ENCODE measurements at regions not wholly inside any gene's neighbourhood (a gene's known extent, or its start where the extent isn't known, plus 50 kb on each side); places are given as distances from the start of the nearest gene placed in this dataset.

DNA sequence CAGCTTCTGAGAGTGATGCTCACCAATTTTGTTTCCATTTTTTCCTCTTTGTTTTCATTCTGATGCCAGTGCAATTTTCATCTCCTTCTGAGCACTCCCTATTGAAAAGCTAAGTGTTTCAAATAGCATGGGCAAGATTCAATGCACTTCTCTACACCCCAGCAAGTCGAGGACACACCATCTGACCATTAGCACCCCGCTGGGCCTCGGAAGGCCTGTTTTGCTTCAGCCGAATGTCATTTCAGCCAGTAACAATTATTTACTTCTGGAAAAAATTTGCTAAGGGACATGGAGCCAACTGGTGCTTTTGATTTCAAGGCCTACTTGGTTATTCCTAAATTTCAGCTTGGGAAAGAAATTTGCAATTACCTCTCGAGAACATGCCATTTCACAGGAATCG lies 392.4 kb downstream of the RNF144A start:
- Histone ChIP-seq H3K27me3 (ENCODE audit: control insufficient read depth in 2 of 2, insufficient read depth in 2 of 2, low read length in 2 of 2) (no peaks in the 10 kb centered on the region), H3K4me3 (no peak overlapping the region), H3K4me1 (replicated peaks in 1 of 2; ENCODE audit: control insufficient read depth in 2 of 2, insufficient read depth in 2 of 2, low read length in 2 of 2) (no peaks in the 10 kb centered on the region), H3K9ac (ENCODE audit: insufficient read depth in 1 of 2, low read depth in 2 of 2, low read length in 2 of 2) (no peak overlapping the region), H4K20me1 (replicated peaks; ENCODE audit: control insufficient read depth, insufficient read depth, low read length) (no peaks in the 10 kb centered on the region), H3K36me3 (ENCODE audit: control insufficient read depth, insufficient read depth, low read length) (no peaks in the 10 kb centered on the region), H3K79me2 (ENCODE audit: control insufficient read depth, insufficient read depth, low read length) (no peaks in the 10 kb centered on the region), H3K9me1 (ENCODE audit: control insufficient read depth, insufficient read depth, low read length) (no peaks in the 10 kb centered on the region), H3K9me3 (replicated peaks; ENCODE audit: control insufficient read depth, insufficient read depth, low read depth, low read length) (no peaks in the 10 kb centered on the region), H3K4me2 (ENCODE audit: insufficient read depth, low read length) (no peak overlapping the region), H3K27ac (ENCODE audit: extremely low read depth, low read depth, low read length) (no peak overlapping the region), H2AFZ (ENCODE audit: low read depth, low read length) (no peak overlapping the region)
- BruUV-seq (replicated peaks), result no TSS peak
- in situ Hi-C loops (cut with MboI), result no loop called here
- DNase-seq (ENCODE audit: extremely low read depth in 1 of 4, low spot score in 3 of 4) (no peak), ATAC-seq (no peak), FAIRE-seq (no peak)
- ChIA-PET CTCF (ENCODE audit: low intra/inter-chr PET ratio) (no interaction called here), POLR2A (no interaction called here)
- intact Hi-C loops (cut with micrococcal nuclease), result no loop called here
- TF ChIP-seq BACH1 (tag; IDR thresholded peaks at IDR 0.05), result no peak
- no peak for TF ChIP-seq PCBP2 (IDR thresholded peaks at IDR 0.05; ENCODE audit: low read depth, low read length, poor library complexity, severe bottlenecking)
- WGBS (ENCODE audit: insufficient coverage, low coverage, missing lambda C conversion rate), result 3% methylated on average over 6 of the region's 6 CpGs

DNA sequence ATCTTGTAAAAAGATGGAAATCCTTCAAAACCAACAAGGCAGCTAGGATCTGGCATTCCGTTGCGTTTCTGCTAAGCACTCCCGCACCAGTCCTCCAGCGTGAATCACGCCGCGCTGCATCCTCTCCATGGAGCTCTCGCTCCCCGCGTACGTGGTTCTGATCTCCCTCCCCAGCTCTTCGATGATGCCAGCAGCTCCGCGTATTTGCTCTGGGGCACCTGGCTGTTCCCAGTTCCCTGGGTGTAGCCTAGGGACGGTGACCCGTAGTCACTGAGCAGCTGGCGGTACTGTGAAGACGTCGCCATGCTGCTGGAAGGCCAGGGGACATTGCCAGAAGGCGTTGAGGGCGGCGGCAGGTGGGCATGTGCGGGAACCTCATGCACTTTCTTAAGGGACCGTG lies 407.5 kb downstream of the RNF144A start:
- DNase-seq (ENCODE audit: extremely low read depth in 1 of 4, low spot score in 3 of 4) (no peak), FAIRE-seq (no peak), ATAC-seq (no peak)
- Histone ChIP-seq H3K9me3 (replicated peaks; ENCODE audit: control insufficient read depth, insufficient read depth, low read depth, low read length) (no peaks in the 10 kb centered on the region), H3K27me3 (ENCODE audit: control insufficient read depth in 2 of 2, insufficient read depth in 2 of 2, low read length in 2 of 2) (peaks cover 0 to 12% of the 10 kb centered on the region in 2 experiments; a peak in 1 of 5 replicates), H3K9me1 (ENCODE audit: control insufficient read depth, insufficient read depth, low read length) (no peaks in the 10 kb centered on the region), H3K4me3 (no peak overlapping the region), H3K36me3 (ENCODE audit: control insufficient read depth, insufficient read depth, low read length) (no peaks in the 10 kb centered on the region), H3K79me2 (ENCODE audit: control insufficient read depth, insufficient read depth, low read length) (no peaks in the 10 kb centered on the region), H2AFZ (ENCODE audit: low read depth, low read length) (no peak overlapping the region), H3K9ac (ENCODE audit: insufficient read depth in 1 of 2, low read depth in 2 of 2, low read length in 2 of 2) (no peak overlapping the region), H3K27ac (ENCODE audit: extremely low read depth, low read depth, low read length) (no peak overlapping the region), H4K20me1 (replicated peaks; ENCODE audit: control insufficient read depth, insufficient read depth, low read length) (no peaks in the 10 kb centered on the region), H3K4me2 (ENCODE audit: insufficient read depth, low read length) (no peak overlapping the region), H3K4me1 (replicated peaks in 1 of 2; ENCODE audit: control insufficient read depth in 2 of 2, insufficient read depth in 2 of 2, low read length in 2 of 2) (no peaks in the 10 kb centered on the region)
- no peak for TF ChIP-seq HDAC2 (IDR thresholded peaks at IDR 0.05)
- TF ChIP-seq TCF7 (IDR thresholded peaks at IDR 0.05; ENCODE audit: borderline replicate concordance), result no peak
- TF ChIP-seq, protein P1, sequence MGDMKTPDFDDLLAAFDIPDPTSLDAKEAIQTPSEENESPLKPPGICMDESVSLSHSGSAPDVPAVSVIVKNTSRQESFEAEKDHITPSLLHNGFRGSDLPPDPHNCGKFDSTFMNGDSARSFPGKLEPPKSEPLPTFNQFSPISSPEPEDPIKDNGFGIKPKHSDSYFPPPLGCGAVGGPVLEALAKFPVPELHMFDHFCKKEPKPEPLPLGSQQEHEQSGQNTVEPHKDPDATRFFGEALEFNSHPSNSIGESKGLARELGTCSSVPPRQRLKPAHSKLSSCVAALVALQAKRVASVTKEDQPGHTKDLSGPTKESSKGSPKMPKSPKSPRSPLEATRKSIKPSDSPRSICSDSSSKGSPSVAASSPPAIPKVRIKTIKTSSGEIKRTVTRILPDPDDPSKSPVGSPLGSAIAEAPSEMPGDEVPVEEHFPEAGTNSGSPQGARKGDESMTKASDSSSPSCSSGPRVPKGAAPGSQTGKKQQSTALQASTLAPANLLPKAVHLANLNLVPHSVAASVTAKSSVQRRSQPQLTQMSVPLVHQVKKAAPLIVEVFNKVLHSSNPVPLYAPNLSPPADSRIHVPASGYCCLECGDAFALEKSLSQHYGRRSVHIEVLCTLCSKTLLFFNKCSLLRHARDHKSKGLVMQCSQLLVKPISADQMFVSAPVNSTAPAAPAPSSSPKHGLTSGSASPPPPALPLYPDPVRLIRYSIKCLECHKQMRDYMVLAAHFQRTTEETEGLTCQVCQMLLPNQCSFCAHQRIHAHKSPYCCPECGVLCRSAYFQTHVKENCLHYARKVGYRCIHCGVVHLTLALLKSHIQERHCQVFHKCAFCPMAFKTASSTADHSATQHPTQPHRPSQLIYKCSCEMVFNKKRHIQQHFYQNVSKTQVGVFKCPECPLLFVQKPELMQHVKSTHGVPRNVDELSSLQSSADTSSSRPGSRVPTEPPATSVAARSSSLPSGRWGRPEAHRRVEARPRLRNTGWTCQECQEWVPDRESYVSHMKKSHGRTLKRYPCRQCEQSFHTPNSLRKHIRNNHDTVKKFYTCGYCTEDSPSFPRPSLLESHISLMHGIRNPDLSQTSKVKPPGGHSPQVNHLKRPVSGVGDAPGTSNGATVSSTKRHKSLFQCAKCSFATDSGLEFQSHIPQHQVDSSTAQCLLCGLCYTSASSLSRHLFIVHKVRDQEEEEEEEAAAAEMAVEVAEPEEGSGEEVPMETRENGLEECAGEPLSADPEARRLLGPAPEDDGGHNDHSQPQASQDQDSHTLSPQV (IDR thresholded peaks at IDR 0.05), result no peak
- in situ Hi-C loops (cut with MboI), result no loop called here
- BruUV-seq (replicated peaks), result no TSS peak
- WGBS (ENCODE audit: insufficient coverage, low coverage, missing lambda C conversion rate), result 3% methylated on average over 24 of the region's 24 CpGs
- intact Hi-C loops (cut with micrococcal nuclease), result no loop called here
- CTCF ChIA-PET (ENCODE audit: low intra/inter-chr PET ratio), result no interaction called here
- POLR2A ChIA-PET, result no interaction called here

Measured in K562 (cell line).